GM18873 (cell line): ENCODE measurements at regions not wholly inside any gene's neighbourhood (a gene's known extent, or its start where the extent isn't known, plus 50 kb on each side); places are given as distances from the start of the nearest gene placed in this dataset.
"Not testable (repeated sequence)": the region's sequence is repeated elsewhere in the genome, so short reads cannot be mapped to it uniquely, and the experiment has no call there.

ENCODE experiments used
- ATAC-seq: cut with Tn5 transposase; IDR thresholded peaks from one replicate; pipeline ENCODE4 v1.9.1; 2021; ENCODE audit warnings: mild to moderate bottlenecking, moderate library complexity, moderate number of reproducible peaks; ENCODE audit not compliant: unreplicated experiment, low FRiP score

- no peak for ATAC-seq
Observed at GRCh38 chr13:79658333-79658975, 177.5 kb downstream of the NDFIP2 start.

DNA sequence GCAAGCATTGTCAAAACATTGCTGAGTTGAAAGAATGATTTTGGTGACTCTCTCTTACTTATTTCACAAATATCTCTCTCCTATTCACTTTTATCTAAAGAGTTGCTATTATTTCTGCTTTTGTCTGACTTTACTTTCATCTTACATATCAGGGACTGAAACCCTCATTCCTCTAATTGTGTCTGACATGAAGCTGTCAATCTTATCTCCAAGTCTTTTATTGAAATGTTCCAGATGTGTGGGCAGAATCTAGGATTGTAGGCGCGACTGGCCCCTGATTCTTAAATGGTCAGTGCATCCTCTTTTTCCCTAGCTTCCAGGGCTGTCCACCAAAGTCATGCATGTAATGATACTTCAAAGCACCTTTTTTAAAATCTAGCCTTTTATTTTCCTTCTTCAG, 174.6 kb downstream of the NDFIP2 start:
- ATAC-seq: no peak

DNA sequence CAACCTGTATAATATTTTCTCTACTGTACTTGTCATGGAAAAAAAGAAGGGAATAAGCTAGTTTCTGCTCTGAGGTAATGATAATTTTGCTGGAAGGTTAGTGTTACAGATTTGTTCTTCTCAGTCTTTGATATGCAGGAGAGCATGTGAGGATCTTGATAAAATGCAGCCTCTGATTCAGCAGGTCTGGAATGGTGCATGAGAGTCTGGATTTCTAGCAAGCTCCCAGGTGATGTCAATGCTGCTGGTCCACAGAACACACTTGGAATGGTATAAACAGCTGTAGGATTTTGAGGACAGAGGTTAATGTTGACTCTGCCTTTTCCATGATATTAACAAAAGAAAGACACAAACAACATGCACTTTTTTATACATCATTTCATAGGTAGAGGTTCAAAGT, 173.6 kb downstream of the NDFIP2 start:
- ATAC-seq: no peak

DNA sequence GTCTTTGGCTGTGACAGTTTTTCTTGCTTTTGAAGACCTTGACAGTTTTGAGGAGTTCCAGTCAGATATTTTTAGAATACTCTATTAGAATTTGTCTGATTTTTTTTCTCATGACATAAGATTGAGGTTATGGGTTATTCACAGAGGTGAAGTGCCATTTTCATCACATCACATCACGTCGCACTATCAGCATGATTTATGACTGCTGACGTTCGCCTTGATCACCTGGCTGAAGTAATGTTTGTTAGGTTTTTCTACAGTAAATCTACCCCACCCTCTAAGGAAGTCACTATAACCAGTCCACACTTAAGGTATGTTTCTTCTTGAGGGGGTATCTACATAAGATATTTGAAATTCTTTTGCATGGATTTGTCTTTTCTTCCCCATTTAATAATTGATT, 169.7 kb downstream of the NDFIP2 start:
- no peak for ATAC-seq

DNA sequence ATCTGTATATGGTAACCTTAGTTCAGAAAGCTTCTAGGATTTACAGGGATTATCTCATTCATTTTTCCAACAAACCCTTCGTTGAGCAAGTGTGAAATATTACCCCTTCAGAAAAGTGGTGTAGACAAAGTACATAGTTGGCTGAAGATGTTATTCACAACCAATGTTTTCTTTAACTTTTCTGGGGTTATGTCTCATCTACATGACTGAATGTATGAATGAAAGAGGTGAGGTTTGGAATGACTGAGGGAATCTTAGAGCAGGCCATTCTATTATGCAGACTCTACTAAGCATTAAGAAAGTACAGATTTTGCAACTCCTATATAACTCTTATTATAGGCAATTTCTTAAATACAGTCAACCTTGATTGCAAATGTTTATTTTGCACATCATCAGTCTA, 167.2 kb downstream of the NDFIP2 start:
- no peak for ATAC-seq

GRCh38 chr13:79647533-79647932, 166.6 kb downstream of the NDFIP2 start:
- no peak for ATAC-seq

GRCh38 chr13:79646880-79647279, 165.9 kb downstream of the NDFIP2 start:
- no peak for ATAC-seq

DNA sequence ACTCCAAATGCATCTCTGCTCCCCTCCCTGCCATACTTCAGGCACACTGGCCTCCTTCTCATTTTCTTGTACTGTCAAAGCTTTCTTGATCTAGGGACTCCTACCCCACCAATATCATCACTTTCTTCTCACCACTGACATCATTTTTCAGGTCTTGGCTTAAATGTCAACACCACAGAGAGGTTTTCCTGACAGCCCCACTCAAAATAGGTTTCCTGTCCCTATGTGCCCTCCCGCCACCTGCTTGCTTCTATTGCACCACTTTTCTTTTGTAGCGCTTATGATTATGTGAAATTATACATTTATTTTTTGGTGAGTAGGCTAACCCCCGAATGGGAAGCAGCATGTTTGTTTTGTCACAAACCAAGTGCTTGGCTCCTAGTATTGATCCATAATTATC, 164.6 kb downstream of the NDFIP2 start:
- no peak for ATAC-seq

DNA sequence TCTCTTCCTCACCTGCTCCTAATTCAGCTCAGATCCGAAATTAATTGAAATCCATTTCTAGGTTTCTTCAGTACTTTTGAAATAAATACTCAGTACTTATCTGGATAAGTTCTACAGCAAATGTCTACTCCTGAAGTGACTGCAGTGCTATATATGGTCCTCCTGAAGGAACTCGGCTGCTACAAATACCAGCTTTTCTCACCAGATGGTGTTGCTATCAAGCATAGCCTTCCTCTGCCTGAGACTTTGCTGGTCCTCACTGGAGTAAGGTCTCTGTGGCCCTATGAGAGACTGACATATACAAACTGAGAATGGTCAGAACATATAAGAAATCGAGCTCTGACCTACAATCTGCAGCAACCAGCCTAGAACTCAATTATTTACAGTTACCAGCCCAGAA, 161.6 kb downstream of the NDFIP2 start:
- ATAC-seq: no peak

GRCh38 chr13:79637133-79637763, 156.3 kb downstream of the NDFIP2 start:
- no peak for ATAC-seq

DNA sequence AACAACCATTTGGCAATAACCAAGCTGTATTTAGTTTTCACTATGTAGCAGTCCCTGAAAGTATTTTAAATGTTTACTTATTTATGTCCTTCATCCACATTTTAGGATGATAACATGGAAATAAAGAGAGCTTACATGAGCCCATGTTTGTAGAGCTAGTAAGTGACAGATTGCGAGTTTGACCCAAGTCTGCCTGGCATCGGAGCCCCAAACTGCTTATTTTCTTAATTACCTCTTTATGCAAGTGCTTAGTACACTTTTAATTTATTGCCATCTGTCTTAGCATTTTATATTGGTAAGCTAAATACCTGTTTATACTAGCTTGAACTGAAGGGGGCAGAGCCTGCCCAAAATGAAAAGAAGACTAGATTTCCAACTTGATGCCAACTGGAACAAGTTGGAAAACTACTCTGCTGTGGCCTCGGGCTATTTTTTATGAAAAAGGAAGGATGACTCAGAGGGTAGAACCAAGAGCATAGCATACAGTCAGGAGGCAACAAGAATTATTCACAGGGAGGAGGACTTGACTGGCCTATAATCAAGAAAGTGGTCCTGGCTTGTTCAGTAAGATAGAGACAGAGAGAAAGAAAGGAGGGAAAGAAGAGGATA, 150.2 kb downstream of the NDFIP2 start:
- ATAC-seq: no peak

DNA sequence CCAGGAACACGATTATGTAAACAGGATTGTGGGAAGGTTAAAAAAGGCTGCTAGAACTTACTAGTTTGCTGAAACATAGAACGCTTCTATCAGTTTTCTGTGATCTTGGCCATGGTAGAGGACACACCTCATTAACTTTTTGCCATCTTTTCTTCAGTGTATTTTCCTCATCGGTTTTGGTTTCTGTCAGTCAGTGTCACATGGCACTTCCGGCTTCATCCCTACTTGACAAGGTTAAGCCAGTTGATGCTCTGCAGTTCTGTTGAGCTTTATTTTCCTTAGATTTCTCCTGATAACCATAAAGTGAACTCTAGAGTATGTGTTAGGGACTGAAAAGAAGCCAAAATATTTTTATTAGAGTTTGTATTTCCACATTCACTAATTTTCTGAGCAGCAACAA, 147.5 kb downstream of the NDFIP2 start:
- ATAC-seq: no peak

GRCh38 chr13:79626924-79627323, 146.0 kb downstream of the NDFIP2 start:
- no peak for ATAC-seq

DNA sequence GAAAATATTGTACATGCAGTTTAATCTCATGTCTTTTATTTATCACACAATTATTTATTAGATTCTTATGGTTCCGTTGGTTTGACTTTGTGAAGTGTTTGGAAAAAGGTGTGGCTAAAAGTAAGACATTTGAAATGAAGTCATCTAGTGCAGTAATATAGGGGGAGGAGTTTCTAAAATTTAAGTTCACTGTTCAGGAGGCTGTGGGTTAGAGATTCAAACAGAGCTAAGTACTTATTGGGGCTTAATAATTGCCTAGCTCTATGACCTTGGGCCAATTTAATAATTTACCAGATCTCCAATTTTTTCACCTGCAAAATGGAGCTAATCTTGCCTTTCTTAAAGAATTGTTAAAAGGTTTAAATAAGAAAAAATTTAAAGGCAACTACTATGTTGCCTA, 144.6 kb downstream of the NDFIP2 start:
- ATAC-seq: no peak

DNA sequence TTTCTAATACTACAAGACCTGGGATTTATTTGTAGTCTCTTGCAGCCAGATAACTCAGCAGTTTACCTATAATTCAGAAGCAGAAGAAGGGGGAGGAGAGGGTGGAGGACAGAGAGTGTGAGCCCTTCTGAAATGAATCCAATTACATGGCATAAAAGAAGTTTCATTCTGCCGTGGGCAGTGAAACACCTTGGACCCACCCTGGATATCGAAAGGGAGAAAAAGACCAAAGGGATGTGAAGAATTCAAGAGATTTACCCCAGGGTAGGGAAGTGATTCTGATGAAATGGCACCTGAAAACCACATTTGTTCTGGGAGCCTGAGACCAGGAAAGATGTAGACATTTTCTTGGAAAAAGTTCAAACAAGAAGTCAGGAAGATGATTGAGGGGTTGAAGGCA, 140.9 kb downstream of the NDFIP2 start:
- ATAC-seq: no peak

- no peak for ATAC-seq
Observed at GRCh38 chr13:79621449-79621848, 140.5 kb downstream of the NDFIP2 start.

- no peak for ATAC-seq
Observed at GRCh38 chr13:79614250-79614918, 133.4 kb downstream of the NDFIP2 start.

GRCh38 chr13:79612604-79613003, 131.6 kb downstream of the NDFIP2 start:
- no peak for ATAC-seq

DNA sequence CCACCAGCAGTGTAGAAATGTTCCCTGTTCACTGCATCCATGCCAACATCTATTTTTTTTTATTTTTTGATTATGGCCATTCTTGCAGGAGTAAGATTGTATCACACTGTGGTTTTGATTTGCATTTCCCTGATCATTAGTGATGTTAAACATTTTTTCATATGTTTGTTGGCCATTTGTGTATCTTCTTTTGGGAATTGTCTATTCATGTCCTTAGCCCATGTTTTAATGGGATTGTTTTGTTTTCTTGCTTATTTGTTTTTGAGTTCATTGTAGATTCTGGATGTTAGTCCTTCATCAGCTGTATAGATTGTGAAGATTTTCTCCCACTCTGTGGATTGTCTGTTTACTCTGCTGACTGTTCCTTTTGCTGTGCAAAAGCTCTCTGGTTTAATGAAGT, 126.9 kb downstream of the NDFIP2 start:
- not testable (repeated sequence) for ATAC-seq
